ENCODE measurements at regions not wholly inside any gene's neighbourhood (a gene's known extent, or its start where the extent isn't known, plus 50 kb on each side); places are given as distances from the start of the nearest gene placed in this dataset.

- TF ChIP-seq HOXD13 (CRISPR knock-in tag; IDR thresholded peaks at IDR 0.05; ENCODE audit: borderline replicate concordance), result no peak
- peak; percentile 17; the same call in 1 of the 2 replicates for TF ChIP-seq GLIS1 (tag by site-specific recombination; IDR thresholded peaks at IDR 0.05)
- no peak for TF ChIP-seq KLF7 (tag by site-specific recombination; IDR thresholded peaks at IDR 0.05; ENCODE audit: borderline replicate concordance)
- Histone ChIP-seq H3K36me3 (ENCODE audit: control insufficient read depth in 2 of 2, insufficient read depth in 1 of 2, low read length in 2 of 2) (no peaks in the 10 kb centered on the region), H3K4me1 (ENCODE audit: control insufficient read depth, insufficient read depth, low read length) (no peaks in the 10 kb centered on the region), H3K4me3 (ENCODE audit: low read depth, low read length) (no peak overlapping the region), H3K9me3 (ENCODE audit: control insufficient read depth, insufficient read depth, low read depth, low read length) (no peaks in the 10 kb centered on the region), H3K27ac (ENCODE audit: extremely low read depth, low read depth, low read length) (no peak overlapping the region)
- ChIA-PET CTCF (no interaction called here), POLR2A (no interaction called here)
Observed at GRCh38 chr15:26433060-26433459, 339.8 kb downstream of the GABRB3 start.

DNA sequence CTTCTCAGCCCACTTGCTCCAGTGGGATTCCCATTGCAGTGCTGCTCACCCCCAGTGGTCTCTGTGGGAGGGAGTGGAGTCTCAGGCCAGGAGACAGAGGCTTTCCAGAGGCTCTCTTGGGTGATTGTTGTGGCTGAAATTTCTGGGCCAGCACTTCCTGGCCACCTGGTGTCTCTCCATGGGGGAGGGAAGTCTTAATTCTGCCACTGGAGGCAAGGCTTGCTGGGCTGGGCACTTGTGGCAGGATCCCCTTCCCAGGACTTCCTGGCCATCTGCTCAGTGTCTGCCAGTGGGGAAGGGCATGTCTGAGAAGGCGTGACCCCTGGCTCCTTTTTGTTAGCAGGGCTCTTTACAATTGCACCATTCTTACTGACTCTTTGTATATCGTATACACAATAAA lies 351.8 kb downstream of the GABRB3 start:
- ChIA-PET CTCF (no interaction called here), POLR2A (no interaction called here)
- Histone ChIP-seq H3K27ac (ENCODE audit: extremely low read depth, low read depth, low read length) (no peak overlapping the region), H3K9me3 (ENCODE audit: control insufficient read depth, insufficient read depth, low read depth, low read length) (no peaks in the 10 kb centered on the region), H3K4me1 (ENCODE audit: control insufficient read depth, insufficient read depth, low read length) (no peaks in the 10 kb centered on the region), H3K4me3 (ENCODE audit: low read depth, low read length) (no peak overlapping the region), H3K36me3 (ENCODE audit: control insufficient read depth in 2 of 2, insufficient read depth in 1 of 2, low read length in 2 of 2) (no peaks in the 10 kb centered on the region)
- TF ChIP-seq ZNF664 (tag by site-specific recombination; IDR thresholded peaks at IDR 0.05) (no peak), ZNF112 (tag by site-specific recombination; IDR thresholded peaks at IDR 0.05) (no peak), TCF7L2 (IDR thresholded peaks at IDR 0.05; ENCODE audit: borderline replicate concordance, low read depth, low read length) (no peak), ZNF302 (tag by site-specific recombination; IDR thresholded peaks at IDR 0.05; ENCODE audit: low read depth) (no peak), ZNF19 (tag by site-specific recombination; IDR thresholded peaks at IDR 0.05; ENCODE audit: low read depth) (no peak), GLIS1 (tag by site-specific recombination; IDR thresholded peaks at IDR 0.05) (peak; percentile 31; the same call in 1 of the 2 replicates)
- TF ChIP-seq, protein P1, sequence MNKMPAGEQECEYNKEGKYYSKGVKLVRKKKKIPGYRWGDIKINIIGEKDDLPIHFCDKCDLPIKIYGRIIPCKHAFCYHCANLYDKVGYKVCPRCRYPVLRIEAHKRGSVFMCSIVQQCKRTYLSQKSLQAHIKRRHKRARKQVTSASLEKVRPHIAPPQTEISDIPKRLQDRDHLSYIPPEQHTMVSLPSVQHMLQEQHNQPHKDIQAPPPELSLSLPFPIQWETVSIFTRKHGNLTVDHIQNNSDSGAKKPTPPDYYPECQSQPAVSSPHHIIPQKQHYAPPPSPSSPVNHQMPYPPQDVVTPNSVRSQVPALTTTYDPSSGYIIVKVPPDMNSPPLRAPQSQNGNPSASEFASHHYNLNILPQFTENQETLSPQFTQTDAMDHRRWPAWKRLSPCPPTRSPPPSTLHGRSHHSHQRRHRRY (tag by site-specific recombination; IDR thresholded peaks at IDR 0.05), result no peak
- TF ChIP-seq, protein P2, sequence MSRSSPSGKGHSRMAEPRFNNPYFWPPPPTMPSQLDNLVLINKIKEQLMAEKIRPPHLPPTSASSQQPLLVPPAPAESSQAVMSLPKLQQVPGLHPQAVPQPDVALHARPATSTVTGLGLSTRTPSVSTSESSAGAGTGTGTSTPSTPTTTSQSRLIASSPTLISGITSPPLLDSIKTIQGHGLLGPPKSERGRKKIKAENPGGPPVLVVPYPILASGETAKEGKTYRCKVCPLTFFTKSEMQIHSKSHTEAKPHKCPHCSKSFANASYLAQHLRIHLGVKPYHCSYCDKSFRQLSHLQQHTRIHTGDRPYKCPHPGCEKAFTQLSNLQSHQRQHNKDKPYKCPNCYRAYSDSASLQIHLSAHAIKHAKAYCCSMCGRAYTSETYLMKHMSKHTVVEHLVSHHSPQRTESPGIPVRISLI (tag by site-specific recombination; IDR thresholded peaks at IDR 0.05), result no peak
- TF ChIP-seq, protein P3, sequence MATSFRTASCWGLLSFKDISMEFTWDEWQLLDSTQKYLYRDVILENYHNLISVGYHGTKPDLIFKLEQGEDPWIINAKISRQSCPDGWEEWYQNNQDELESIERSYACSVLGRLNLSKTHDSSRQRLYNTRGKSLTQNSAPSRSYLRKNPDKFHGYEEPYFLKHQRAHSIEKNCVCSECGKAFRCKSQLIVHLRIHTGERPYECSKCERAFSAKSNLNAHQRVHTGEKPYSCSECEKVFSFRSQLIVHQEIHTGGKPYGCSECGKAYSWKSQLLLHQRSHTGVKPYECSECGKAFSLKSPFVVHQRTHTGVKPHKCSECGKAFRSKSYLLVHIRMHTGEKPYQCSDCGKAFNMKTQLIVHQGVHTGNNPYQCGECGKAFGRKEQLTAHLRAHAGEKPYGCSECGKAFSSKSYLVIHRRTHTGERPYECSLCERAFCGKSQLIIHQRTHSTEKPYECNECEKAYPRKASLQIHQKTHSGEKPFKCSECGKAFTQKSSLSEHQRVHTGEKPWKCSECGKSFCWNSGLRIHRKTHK (tag by site-specific recombination; IDR thresholded peaks at IDR 0.05), result no peak

- Histone ChIP-seq H3K27ac (ENCODE audit: extremely low read depth, low read depth, low read length) (no peak overlapping the region), H3K4me3 (ENCODE audit: low read depth, low read length) (no peak overlapping the region), H3K36me3 (ENCODE audit: control insufficient read depth in 2 of 2, insufficient read depth in 1 of 2, low read length in 2 of 2) (no peaks in the 10 kb centered on the region), H3K9me3 (ENCODE audit: control insufficient read depth, insufficient read depth, low read depth, low read length) (no peaks in the 10 kb centered on the region), H3K4me1 (ENCODE audit: control insufficient read depth, insufficient read depth, low read length) (no peaks in the 10 kb centered on the region)
- ChIA-PET CTCF (interaction anchor here (0.9 kb wide), 1 partner anchor 13 kb away, joined by 4 read pairs; no protein-coding TSS in a partner anchor), POLR2A (no interaction called here)
- TF ChIP-seq ZFP41 (tag by site-specific recombination; IDR thresholded peaks at IDR 0.05; ENCODE audit: borderline replicate concordance) (no peak), KLF17 (tag by site-specific recombination; IDR thresholded peaks at IDR 0.05) (no peak), ZNF610 (tag by site-specific recombination; IDR thresholded peaks at IDR 0.05; ENCODE audit: borderline replicate concordance) (no peak), ZNF2 (tag by site-specific recombination; IDR thresholded peaks at IDR 0.05) (no peak)
Observed at GRCh38 chr15:26395624-26396023, 377.2 kb downstream of the GABRB3 start.

All from HEK293 (cell line).